ENCODE measurements at regions not wholly inside any gene's neighbourhood (a gene's known extent, or its start where the extent isn't known, plus 50 kb on each side); places are given as distances from the start of the nearest gene placed in this dataset.
A peak's percentile ranks its signal among the peaks of the same experiment; 100 is the strongest.

- intact Hi-C loops (cut with DNase I): no loop called here
- DNase-seq: no peak
- peak; percentile 80 for ATAC-seq (ENCODE audit: poor library complexity)
These were observed 81.0 kb downstream of the QPCT start for GRCh38 chr2:37425408-37425807.

- intact Hi-C loops (cut with DNase I): no loop called here
- DNase-seq: no peak
- ATAC-seq (ENCODE audit: poor library complexity): no peak
These were observed 82.8 kb downstream of the QPCT start for GRCh38 chr2:37427241-37427640.

- ATAC-seq (ENCODE audit: poor library complexity): no peak
- intact Hi-C loops (cut with DNase I): no loop called here
- DNase-seq: no peak
These were observed 91.9 kb downstream of the QPCT start for GRCh38 chr2:37436323-37436722.

- DNase-seq (no peak), ATAC-seq (ENCODE audit: poor library complexity) (no peak)
- intact Hi-C loops (cut with DNase I): no loop called here
These were observed 94.8 kb downstream of the QPCT start for GRCh38 chr2:37439131-37439642.

GRCh38 chr2:37441055-37441454, 96.6 kb downstream of the QPCT start:
- no peak for ATAC-seq (ENCODE audit: poor library complexity)
- intact Hi-C loops (cut with DNase I): no loop called here
- no peak for DNase-seq

GRCh38 chr2:37443082-37443481, 98.7 kb downstream of the QPCT start:
- DNase-seq: no peak
- intact Hi-C loops (cut with DNase I): no loop called here
- no peak for ATAC-seq (ENCODE audit: poor library complexity)

GRCh38 chr2:37447446-37447845, 103.0 kb downstream of the QPCT start:
- DNase-seq: no peak
- intact Hi-C loops (cut with DNase I): no loop called here
- ATAC-seq (ENCODE audit: poor library complexity): no peak

- intact Hi-C loops (cut with DNase I): no loop called here
- ATAC-seq (ENCODE audit: poor library complexity) (no peak), DNase-seq (no peak)
These were observed 104.1 kb downstream of the QPCT start for GRCh38 chr2:37448342-37449120.

- intact Hi-C loops (cut with DNase I): no loop called here
- ATAC-seq (ENCODE audit: poor library complexity): no peak
These were observed 105.4 kb downstream of the QPCT start for GRCh38 chr2:37449761-37450296.

GRCh38 chr2:37453027-37453426, 108.6 kb downstream of the QPCT start:
- no peak for ATAC-seq (ENCODE audit: poor library complexity)
- no peak for DNase-seq
- intact Hi-C loops (cut with DNase I): no loop called here

More at GRCh38 chr2:37449761-37450296, 105.4 kb downstream of the QPCT start:
- no peak for DNase-seq

GRCh38 chr2:37454851-37455762, 110.7 kb downstream of the QPCT start:
- intact Hi-C loops (cut with DNase I): no loop called here
- ATAC-seq (ENCODE audit: poor library complexity): peak; percentile 71
- DNase-seq: no peak

- ATAC-seq (ENCODE audit: poor library complexity) (no peak), DNase-seq (no peak)
- intact Hi-C loops (cut with DNase I): no loop called here
These were observed 112.0 kb downstream of the QPCT start for GRCh38 chr2:37456479-37456878.

GRCh38 chr2:37457401-37457901, 113.0 kb downstream of the QPCT start:
- intact Hi-C loops (cut with DNase I): no loop called here

GRCh38 chr2:37458133-37458532, 113.7 kb downstream of the QPCT start:
- DNase-seq: no peak
- intact Hi-C loops (cut with DNase I): no loop called here
- no peak for ATAC-seq (ENCODE audit: poor library complexity)

More at GRCh38 chr2:37457401-37457901, 113.0 kb downstream of the QPCT start:
- DNase-seq (no peak), ATAC-seq (ENCODE audit: poor library complexity) (no peak)

GRCh38 chr2:37459095-37459981, 114.9 kb downstream of the QPCT start:
- intact Hi-C loops (cut with DNase I): no loop called here
- no peak for ATAC-seq (ENCODE audit: poor library complexity)

GRCh38 chr2:37460896-37461229, 116.4 kb downstream of the QPCT start:
- intact Hi-C loops (cut with DNase I): no loop called here
- DNase-seq (no peak), ATAC-seq (ENCODE audit: poor library complexity) (no peak)

More at GRCh38 chr2:37459095-37459981, 114.9 kb downstream of the QPCT start:
- no peak for DNase-seq

- intact Hi-C loops (cut with DNase I): no loop called here
- ATAC-seq (ENCODE audit: poor library complexity) (no peak), DNase-seq (no peak)
These were observed 119.6 kb downstream of the QPCT start for GRCh38 chr2:37464067-37464466.

- intact Hi-C loops (cut with DNase I): no loop called here
- DNase-seq: no peak
- no peak for ATAC-seq (ENCODE audit: poor library complexity)
These were observed 122.2 kb downstream of the QPCT start for GRCh38 chr2:37466533-37467222.

All from Right ventricle myocardium superior (tissue), 1 donor.